ENCODE measurements at regions not wholly inside any gene's neighbourhood (a gene's known extent, or its start where the extent isn't known, plus 50 kb on each side); places are given as distances from the start of the nearest gene placed in this dataset.

GRCh38 chr9:130770679-130771442 lies 64.2 kb upstream of the ABL1 start:
- peak in 1 of 2 donors; percentile 25 for TF ChIP-seq POLR2A (IDR thresholded peaks at IDR 0.05)
- TF ChIP-seq CTCF (IDR thresholded peaks at IDR 0.05) = peak; percentile 49 to 80 (median 68)
